Activated CD4-positive, CD25-positive, alpha-beta regulatory T cell (primary cell): ENCODE measurements at regions not wholly inside any gene's neighbourhood (a gene's known extent, or its start where the extent isn't known, plus 50 kb on each side); places are given as distances from the start of the nearest gene placed in this dataset.

Experiments
- DNase-seq, 4 experiments: peaks; one replicate each; lab custom pipeline; 2025; lab: John Stamatoyannopoulos, UW

DNA sequence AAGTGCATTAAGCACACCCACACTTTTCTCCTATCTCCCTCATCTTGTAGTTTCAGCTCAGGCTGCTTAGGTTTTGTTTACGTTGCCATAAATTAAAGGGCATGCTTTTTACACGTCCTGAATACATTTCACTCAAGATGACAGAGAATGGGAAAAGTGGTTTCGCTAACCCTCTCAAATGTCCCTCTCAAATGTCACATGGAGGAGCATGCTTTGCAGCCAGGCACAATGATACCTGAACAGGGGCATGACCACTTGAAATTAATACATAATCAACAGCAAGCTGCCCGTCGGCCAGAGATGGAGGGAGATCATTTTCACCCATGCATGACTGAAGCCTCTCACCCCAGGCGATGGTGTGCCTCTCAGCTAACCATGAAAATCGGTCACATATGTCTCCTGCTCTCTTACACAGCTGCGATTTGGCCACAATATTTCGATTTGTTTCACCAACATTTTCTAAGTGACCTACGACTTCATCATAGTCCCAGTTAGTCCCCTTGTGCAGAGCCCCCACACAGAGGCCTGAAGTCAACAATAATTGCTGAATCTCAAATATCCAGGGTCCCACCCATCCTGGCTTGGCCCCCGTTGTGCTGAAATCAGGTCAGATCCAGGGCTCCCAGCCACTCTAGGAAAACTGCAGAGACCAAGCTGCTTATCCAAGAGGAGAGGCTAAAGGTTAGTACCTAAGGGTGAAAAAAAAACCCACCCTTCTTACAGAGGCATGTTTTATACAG is 373.9 kb upstream of the NFE2L3 start:
- DNase-seq: no peak

DNA sequence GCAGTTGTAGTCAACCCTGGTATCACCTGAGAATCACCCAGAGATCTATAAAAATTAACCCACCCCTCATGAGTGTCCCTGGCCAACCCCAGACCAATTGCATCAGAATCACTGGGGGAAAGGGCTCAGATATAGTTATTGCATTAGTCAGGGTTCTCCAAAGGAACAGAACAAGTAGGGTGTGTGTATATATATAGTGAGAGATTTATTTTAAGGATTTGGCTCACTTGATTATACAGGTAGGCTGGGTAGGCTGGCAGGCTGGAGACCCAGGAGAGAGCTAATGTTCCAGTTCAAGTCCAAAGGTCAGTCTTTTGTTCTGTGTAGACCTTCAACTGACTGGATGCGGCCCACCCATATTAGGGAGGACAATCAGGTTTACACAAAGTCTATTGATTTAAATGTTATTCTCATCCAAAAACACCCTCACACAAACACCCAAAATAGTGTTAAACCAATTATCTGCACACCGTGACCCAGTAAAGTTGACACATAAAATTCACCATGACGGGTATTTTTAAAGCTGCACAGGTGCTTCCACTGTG is 372.9 kb upstream of the NFE2L3 start:
- no peak for DNase-seq

DNA sequence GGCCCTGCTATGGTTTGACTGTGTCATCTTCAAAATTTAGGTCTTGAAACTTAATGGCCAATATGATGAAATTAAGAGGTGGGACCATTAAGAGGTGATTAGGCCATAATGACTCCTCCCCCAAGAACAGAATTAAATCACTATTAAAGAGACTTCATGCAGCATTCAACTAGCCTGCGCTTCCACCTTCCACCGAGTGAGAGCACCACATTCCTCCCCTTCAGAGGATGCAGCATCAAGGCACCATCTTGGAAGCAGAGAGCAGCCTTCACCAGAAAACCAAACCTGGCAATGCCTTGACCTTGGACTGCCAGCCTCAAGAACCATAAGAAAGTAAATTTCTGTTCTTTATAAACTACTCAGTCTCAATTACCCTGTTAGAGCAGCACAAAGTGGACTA is 371.1 kb upstream of the NFE2L3 start:
- DNase-seq: no peak

DNA sequence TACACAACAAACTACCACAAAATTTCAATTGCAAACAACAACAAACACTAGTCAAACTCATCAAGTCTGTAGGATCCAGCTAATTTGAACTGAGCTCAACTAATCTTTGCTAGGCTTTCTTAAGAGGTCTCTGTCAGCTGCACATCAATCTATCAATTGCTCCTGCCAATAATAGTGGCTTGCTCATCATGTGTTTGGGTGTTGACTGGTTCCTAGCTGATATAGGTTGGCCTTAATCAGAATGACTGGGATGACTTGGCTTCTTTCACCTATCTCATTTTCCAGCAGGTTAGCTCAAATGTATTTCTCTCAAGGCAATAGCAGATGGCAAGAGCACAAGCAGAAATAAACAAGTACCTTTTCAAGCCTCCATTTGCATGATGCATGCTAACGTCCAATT is 370.3 kb upstream of the NFE2L3 start:
- DNase-seq: no peak

DNA sequence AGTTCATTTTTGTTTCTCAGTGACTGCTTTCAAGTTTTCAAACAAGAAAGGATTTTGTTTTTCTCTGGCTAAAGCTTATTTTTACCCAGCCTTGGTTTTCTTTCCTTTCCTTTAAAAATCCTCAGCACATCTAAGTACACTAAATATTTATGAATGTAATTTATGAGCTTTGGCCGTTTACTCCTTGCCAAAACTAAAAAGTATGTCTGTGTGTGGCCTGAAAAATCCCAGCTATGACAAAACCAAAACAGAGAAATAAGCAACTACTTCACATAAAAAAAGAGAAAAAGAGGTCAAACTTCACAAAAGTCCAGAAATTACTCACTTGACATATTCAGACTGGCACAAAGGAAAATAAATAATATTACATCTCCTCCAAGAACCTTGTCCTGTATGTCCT is 365.1 kb upstream of the NFE2L3 start:
- DNase-seq: no peak

DNA sequence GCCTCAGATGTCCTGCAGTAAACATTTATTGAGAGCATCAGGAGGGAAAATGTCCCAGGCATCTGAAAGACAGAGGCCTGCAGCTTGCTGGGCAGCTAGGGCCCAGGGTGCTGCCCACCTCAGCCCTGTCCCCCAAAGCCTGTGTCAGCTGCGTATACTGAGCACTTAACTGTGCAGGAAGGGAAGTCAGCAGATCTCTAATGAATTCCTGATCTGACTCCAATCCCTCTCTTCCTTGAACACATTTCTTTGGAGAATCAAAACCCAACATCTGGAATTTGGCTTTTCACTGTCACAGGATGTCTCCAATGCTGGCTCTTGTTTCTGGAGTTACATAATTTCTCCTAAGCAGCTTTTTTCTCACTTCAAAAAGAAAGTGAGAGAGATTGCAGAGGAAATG is 364.7 kb upstream of the NFE2L3 start:
- DNase-seq: no peak

DNA sequence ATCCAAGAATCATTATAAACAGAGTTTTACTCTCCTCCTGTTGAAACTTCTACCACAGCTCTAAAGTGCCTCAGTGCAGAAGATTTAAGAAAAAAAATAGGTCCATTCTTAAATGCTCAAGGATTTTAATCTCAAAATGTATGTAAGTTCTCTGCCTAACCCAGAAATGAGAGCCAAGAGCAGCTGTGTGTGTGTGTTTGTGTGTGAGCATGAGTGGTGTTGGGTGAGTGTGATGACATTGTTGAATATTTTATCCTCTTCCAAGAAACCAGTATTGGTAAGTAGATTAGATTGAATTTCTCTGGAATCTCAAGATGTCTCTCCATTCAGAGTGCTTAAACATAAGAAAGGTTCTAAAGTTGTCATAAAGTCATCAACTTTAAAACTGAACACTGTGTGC is 363.6 kb upstream of the NFE2L3 start:
- DNase-seq: no peak

DNA sequence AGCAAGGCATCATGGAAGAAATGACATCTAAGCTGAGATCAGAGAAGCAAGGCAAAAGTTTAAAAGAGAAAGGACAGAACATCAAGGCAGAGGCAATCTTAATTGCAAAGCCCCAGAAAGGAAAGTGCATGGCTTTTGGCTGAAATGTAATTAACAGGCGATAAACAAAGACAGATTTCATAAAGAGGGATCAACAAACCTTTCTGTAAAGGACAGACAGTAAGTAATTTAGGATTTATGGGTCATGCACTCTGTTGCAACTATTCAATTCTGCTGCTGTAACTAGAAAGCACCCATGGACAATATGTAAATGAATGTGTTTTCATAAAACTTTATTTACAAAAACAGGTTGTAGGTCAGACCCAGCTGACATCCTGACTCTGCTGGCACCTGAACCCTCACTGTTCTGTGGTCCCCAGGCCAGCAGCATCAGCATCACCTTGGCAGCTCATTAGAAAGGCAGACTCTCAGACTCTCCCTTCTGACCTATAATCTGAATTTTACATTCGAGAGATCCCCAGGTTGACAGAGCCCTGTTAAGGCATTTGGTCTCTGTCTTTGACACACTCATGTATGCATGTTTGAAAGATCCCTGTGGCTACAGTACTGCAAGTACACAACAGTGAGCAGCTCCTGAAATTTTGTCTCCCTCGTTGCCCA is 362.9 kb upstream of the NFE2L3 start:
- DNase-seq: no peak

DNA sequence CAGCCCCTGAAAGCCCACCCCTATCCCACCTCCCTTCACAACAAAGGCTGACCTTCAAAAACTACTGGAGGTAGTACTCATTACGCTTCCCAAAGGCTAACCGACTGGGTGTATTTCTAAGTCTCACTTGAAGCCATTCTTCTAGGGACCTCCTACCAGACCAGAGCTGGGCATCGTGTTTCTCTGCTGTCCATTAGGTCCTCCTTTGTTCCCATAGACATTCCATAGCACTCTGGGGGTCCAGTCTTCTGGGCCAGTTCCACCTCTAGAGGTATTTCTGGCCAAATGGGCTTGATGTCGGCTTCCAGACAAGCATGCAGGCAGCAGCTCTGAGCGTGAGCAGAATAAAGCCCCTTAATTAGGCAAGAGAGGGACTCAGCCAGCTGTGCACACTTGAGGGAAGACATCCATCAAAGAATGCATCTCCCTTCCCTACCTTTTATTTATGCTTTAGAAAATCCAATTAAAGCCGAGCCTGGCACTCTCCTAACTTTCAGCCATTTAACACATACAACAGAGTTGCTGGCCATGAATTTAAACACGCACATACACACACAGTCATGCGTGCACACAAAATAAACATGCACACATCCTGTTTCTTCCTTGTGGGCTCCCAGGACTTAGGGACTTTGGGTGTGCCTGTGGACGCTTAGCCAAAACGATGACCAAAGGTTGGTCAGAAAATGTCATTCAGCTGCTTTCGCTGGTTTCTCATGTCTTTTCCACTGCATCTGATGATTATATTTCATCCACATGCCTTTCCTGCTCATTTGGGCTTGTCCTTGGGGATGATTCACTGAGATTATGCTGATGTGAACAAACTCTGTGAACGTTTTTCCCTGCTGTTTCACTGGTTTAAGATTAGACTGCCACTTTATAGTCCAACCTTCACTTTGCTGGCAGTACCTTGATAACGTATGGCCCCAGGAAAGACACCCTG is 362.0 kb upstream of the NFE2L3 start:
- DNase-seq: no peak

DNA sequence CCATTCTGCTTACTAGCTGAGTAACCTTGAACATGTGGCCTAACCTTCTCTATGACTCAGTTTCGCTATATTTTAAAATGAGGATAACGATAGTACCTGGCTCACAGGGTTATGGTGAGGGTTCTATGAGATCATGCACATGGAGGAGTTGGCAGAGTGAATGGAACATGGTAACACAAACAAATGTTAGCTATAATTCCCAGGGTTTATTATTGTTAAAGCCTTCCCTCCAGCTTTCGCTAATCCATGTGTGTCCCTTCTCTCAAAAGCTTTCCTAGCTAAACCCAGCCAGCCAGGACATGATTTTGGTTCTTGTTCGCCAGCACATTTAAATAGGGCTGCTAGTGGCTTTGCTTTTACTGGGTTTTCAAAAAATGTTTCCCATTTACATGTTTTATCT is 361.0 kb upstream of the NFE2L3 start:
- no peak for DNase-seq

DNA sequence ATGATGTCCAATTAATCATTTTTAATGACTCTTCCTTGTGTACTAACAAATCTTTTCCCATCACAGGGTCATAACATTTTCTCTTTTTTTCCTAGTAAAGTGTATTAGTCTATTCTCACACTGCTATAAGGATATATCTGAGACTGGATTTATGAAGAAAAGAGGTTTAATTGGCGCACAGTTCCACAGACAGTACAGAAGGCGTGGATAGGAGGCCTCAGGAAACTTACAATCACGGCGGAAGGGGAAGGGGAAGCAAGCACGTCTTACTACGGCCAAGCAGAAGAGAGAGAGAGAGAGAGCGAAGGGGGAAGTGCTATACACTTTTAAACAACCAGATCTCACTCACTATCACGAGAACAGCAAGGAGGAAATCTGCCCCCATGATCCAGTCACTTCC is 359.4 kb upstream of the NFE2L3 start:
- no peak for DNase-seq

DNA sequence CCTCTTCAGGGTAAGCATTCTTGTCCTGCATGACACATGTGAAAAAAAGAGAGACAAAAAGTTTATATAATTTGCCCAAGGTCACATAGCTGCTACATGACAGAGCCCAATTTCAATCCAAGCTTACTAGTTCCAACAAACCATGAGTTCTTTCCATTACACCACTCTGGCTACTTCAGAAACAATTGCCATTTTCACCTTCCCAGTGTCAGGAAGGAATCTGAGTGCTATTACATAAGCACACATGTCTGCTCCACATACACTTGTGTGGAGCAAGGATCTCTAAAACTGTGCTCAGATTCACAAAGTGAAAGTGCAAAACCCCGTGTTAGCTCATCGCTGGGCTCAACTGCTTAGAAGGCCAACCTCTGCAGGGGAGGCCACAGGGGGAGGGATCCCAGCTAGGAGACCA is 356.2 kb upstream of the NFE2L3 start:
- DNase-seq: no peak

DNA sequence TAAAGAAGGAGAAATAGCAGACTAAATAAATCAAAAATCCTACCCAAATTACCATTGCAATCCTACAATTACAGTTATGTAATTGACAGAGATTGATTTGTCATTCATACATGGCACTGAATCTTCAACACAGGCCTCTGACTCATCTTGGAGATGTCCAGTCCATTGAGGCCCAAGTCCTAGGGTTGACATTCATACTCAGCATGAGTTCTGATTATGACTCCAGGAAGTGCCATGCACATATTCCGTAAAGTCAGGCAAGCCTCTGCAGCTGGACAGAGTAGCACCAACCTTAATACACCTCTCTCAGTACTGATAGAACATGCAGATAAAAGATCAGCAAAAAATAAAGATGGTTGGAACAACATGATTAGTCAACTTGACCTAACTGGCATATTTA is 353.7 kb upstream of the NFE2L3 start:
- DNase-seq: no peak

DNA sequence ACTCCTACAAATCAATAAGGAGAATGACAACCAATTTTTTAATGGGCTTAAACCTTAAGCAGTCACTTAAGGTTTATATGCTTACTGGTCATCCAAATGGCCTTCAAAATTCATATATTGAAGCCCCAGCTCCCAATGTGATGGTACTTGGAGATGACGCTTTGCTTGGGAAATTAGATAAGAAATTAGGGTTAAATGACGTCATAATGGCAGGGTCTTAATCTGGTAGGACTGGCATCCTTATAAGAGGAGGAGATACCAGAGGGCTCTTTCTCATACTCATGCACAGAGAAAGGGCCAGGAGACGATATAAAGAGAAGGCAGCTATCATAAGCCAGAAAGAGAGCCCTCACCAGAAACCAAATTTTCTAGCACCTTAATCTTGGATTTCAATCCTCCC is 350.8 kb upstream of the NFE2L3 start:
- DNase-seq: no peak

DNA sequence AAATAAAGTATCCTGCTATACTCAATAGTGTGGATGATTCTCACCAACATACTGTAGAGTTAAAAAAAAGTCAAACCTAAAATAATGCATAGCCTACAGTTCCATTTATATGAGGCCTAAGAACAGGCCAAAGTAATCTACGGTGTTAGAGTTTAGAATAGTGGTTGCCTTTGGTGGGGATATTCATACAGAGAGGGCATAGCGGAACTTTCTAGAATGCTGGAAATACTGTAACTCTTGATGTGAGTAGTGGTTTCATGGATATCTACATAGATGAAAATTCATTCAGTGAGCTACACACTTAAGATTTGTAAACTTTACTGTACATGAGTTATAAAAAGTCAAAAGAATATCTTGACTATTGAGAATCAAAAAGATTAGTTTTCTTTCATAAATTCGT is 349.9 kb upstream of the NFE2L3 start:
- no peak for DNase-seq

DNA sequence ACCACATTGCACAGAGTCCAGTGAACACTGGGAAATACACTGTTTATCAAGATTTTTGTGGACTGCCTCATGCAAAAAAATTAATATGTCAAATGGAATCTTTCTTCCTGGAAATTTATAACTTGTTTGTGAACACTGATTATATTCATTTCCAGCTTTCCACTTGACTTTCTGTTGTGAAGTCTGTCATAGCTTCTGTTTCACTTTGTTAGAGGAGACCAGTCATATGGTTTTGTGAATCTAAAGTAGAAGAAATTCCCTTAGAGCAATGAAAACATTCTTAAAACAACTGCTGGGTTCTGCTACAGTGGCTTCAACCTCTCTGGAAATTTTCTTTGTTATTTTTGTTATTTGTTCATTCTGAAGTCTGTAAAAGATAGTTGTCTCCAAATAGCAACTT is 349.5 kb upstream of the NFE2L3 start:
- DNase-seq: no peak

DNA sequence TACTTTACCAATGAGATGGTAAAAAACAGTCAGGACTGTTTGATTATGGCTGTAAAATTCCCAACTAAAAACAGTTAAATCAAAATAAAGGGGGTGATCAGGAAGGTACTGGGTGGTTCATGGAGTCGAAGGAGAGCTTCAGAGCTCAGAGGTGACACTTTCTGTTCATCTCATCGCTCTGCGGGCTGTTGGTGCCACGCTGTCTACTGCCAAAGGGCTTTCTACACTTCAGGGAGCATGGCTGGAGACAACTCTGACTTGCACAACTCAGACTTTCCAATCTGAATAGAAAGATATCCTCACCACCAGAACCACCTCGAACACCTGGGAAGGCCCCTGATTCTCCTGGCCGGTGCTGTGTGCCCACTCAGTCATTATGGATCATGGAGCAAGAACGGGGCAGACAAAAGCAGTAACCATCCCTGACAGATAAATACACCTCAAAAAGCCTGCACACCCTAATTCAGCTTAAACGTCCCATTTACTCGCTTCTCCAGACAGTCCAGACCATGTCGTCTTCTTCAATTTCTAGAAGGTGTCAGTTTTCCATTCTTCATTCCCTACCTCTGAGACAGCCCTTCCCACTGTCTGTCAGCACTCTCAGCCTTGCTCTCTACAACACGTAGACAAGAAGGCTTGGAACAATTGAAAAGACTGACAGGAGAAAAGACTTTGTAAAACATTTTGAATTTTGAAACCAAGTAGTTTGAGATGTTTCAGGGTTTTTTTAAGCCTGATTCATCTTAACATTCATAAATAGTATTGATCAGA is 348.7 kb upstream of the NFE2L3 start:
- DNase-seq: no peak

DNA sequence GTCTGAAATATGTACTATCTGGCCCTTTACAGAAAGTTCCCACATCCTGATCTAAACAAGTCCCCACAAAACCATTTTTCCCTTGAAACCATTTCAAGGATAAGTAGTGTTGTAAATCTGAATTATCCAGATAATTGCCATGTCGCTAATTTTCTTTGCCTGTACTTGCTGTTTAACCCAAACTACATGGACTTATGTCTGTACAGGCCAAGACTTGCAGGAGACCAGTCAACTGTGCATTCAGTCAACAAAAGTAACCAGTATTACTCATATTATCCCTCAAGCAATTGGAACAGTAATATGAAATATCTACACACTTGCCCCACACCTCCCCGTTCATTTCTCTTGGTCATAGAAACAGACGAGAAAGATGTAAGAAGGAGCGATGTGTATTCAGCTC is 347.8 kb upstream of the NFE2L3 start:
- DNase-seq: no peak

DNA sequence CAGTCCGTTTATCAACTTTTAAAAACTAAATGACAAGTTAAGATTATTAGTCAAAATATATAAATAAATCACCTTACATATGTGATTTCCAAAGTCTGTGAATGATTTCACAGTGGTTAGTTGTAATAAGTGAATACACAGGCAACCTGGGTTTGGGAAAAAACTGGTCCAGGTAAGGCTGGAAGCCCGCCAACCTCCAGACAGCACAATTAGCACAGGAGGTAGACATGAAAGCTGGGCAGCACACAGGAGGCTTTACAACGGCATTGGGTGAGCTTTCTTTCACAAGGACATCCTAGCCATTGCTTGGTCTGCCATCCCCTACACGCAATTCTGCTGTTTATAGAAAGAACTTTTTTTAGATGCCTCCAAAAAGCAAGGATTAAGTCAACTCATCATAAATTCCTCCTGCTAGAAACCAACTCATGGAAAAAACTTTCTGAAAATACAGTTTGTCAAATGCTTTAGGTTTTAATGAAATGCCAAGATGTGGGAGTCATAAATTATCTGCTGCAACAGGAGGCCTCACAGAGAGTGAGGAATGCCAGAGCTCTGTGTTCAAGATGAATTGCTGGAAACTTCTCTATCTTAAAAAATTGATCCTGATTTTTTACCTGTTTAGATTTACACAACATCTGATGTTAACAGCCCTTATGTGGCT is 346.8 kb upstream of the NFE2L3 start:
- DNase-seq: no peak

DNA sequence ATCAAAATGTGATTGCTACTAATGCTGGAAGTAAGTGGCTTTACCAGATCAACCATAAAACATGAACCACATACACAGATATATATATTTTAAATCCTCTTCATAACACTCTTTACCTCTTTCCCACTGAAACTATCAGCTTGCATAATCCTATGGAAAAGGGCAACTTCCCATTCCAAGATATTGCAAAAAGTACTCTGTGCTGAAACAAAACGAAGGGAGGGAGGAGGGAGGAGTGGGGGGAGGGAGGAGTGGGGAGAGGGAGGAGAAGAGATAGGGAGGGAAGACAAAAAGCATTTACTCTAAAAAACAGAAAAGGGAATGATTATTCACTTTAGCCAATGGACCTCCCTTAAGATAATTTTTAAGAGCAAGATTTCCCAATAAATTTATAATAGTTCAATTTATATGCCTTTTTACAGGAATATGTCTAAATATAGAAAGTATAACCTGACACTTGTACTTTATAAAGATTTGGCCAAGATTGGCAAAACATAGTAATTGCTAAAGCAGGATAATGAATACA is 344.8 kb upstream of the NFE2L3 start:
- no peak for DNase-seq

DNA sequence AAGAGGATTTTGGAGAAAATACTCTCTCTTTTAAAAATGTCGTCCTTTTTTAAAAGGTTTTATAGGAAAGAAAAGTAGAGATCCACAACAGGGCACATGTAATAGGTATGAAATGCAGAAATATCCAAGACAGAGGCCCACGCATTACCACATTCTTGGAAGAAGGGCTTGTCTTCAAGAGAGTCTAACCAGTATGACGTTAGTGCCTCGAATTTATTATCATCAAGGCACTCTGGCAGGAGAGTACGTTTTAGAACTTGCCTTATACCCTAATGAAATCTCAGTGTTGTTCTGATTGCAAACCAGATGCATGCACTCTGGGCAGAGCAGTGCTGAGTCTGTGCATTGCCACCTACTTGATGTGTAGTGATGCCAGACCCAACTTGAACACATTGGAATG is 342.6 kb upstream of the NFE2L3 start:
- no peak for DNase-seq
